HEK293 (cell line): ENCODE measurements at regions not wholly inside any gene's neighbourhood (a gene's known extent, or its start where the extent isn't known, plus 50 kb on each side); places are given as distances from the start of the nearest gene placed in this dataset.

ENCODE experiments used
- CTCF ChIA-PET: fragments of 350-600 bp; formaldehyde crosslinking; extraction: SDS; loops from one replicate; lab custom pipeline; 2021; ENCODE audit warnings: antibody characterized with exemption; lab: Yijun Ruan, JAX
- POLR2A ChIA-PET: fragments of 300-600 bp; formaldehyde crosslinking; extraction: SDS; loops from one replicate; lab custom pipeline; 2020; ENCODE audit warnings: antibody characterized with exemption, inconsistent platforms; lab: Yijun Ruan, JAX
- H3K27ac ChIP-seq: fragments of 200-500 bp; sonication (Bioruptor generic); 2 replicates; pipeline ENCODE4 v1.5.1; 2014; ENCODE audit warnings: low read depth, low read length, control low read depth, inconsistent platforms; ENCODE audit errors: extremely low read depth
- H3K36me3 ChIP-seq, 2 experiments: fragments of 200-500 bp in 1 of 2; sonication (Bioruptor generic) in 1 of 2; 1 replicate in 1 of 2; 2 replicates in 1 of 2; pipeline ENCODE4 v1.5.1; 2014 to 2017; ENCODE audit warnings: inconsistent platforms in 2 of 2, low read length in 2 of 2; ENCODE audit not compliant: control insufficient read depth in 2 of 2, insufficient read depth in 1 of 2
- H3K4me1 ChIP-seq: fragments of 200-500 bp; sonication (Bioruptor generic); 2 replicates; pipeline ENCODE4 v1.5.1; 2014; ENCODE audit warnings: mild to moderate bottlenecking, low read length, inconsistent platforms; ENCODE audit not compliant: control insufficient read depth, insufficient read depth
- H3K4me3 ChIP-seq: 2 replicates; pipeline ENCODE4 v1.5.1; 2011; ENCODE audit warnings: low read depth, mild to moderate bottlenecking, control low read depth, low read length, moderate library complexity
- H3K9me3 ChIP-seq: fragments of 200-500 bp; sonication (Bioruptor generic); 2 replicates; pipeline ENCODE4 v1.5.1; 2014; ENCODE audit warnings: low read depth, low read length, inconsistent platforms; ENCODE audit not compliant: control insufficient read depth, insufficient read depth
- BCL11A ChIP-seq: fragments of 450-650 bp; formaldehyde crosslinking; IDR thresholded peaks from 2 replicates; pipeline ENCODE4 v1.5.1; 2016; ENCODE audit warnings: low read depth, missing biosample characterization, missing genetic modification characterization
- KLF1 ChIP-seq: fragments of 450-650 bp; formaldehyde crosslinking; IDR thresholded peaks from 2 replicates; pipeline ENCODE4 v1.5.1; 2016; ENCODE audit warnings: missing biosample characterization, missing genetic modification characterization
- MZF1 ChIP-seq: fragments of 450-650 bp; formaldehyde crosslinking; IDR thresholded peaks from 2 replicates; pipeline ENCODE4 v1.5.1; 2017; ENCODE audit warnings: missing biosample characterization, missing genetic modification characterization, borderline replicate concordance
- SCRT2 ChIP-seq: fragments of 450-650 bp; formaldehyde crosslinking; IDR thresholded peaks from 2 replicates; pipeline ENCODE4 v1.5.1; 2016; ENCODE audit warnings: missing biosample characterization, missing genetic modification characterization
- ZBTB1 ChIP-seq: fragments of 450-650 bp; formaldehyde crosslinking; IDR thresholded peaks from 2 replicates; pipeline ENCODE4 v1.5.1; 2016; ENCODE audit warnings: missing biosample characterization, missing genetic modification characterization
- ZBTB17 ChIP-seq: fragments of 450-650 bp; formaldehyde crosslinking; IDR thresholded peaks from 2 replicates; pipeline ENCODE4 v1.5.1; 2016; ENCODE audit warnings: missing biosample characterization, missing genetic modification characterization
- ZBTB20 ChIP-seq: fragments of 450-650 bp; formaldehyde crosslinking; IDR thresholded peaks from 2 replicates; pipeline ENCODE4 v1.5.1; 2016; ENCODE audit warnings: missing biosample characterization, missing genetic modification characterization
- ZNF146 ChIP-seq: fragments of 450-650 bp; formaldehyde crosslinking; IDR thresholded peaks from 2 replicates; pipeline ENCODE4 v1.5.1; 2016; ENCODE audit warnings: missing biosample characterization, missing genetic modification characterization
- ZNF214 ChIP-seq: fragments of 450-650 bp; formaldehyde crosslinking; IDR thresholded peaks from 2 replicates; pipeline ENCODE4 v1.5.1; 2017; ENCODE audit warnings: missing biosample characterization, mild to moderate bottlenecking, missing genetic modification characterization, borderline replicate concordance
- ZNF302 ChIP-seq: fragments of 450-650 bp; formaldehyde crosslinking; IDR thresholded peaks from 2 replicates; pipeline ENCODE4 v1.5.1; 2016; ENCODE audit warnings: missing biosample characterization, missing genetic modification characterization, low read depth
- ZNF350 ChIP-seq: fragments of 450-650 bp; formaldehyde crosslinking; IDR thresholded peaks from 2 replicates; pipeline ENCODE4 v1.5.0; 2017; ENCODE audit warnings: missing biosample characterization, mild to moderate bottlenecking, missing genetic modification characterization
- ZNF37A ChIP-seq: fragments of 450-650 bp; IDR thresholded peaks from 2 replicates; pipeline ENCODE4 v1.5.1; 2018; ENCODE audit warnings: missing biosample characterization, missing genetic modification characterization
- ZNF426 ChIP-seq: fragments of 450-650 bp; formaldehyde crosslinking; IDR thresholded peaks from 2 replicates; pipeline ENCODE4 v1.5.1; 2017; ENCODE audit warnings: missing biosample characterization, missing genetic modification characterization, mild to moderate bottlenecking, inconsistent platforms, moderate library complexity
- ZNF473 ChIP-seq: fragments of 450-650 bp; formaldehyde crosslinking; IDR thresholded peaks from 2 replicates; pipeline ENCODE4 v1.5.1; 2017; ENCODE audit warnings: missing biosample characterization, missing genetic modification characterization
- ZNF596 ChIP-seq: fragments of 450-650 bp; IDR thresholded peaks from 2 replicates; pipeline ENCODE4 v1.5.0; 2018; ENCODE audit warnings: missing biosample characterization, mild to moderate bottlenecking, missing genetic modification characterization, moderate library complexity
- ZNF677 ChIP-seq: fragments of 450-650 bp; IDR thresholded peaks from 2 replicates; pipeline ENCODE4 v1.5.0; 2018; ENCODE audit warnings: missing biosample characterization, mild to moderate bottlenecking, missing genetic modification characterization, moderate library complexity
- ZNF701 ChIP-seq: fragments of 450-650 bp; formaldehyde crosslinking; IDR thresholded peaks from 2 replicates; pipeline ENCODE4 v1.5.1; 2016; ENCODE audit warnings: missing biosample characterization, missing genetic modification characterization
- ZNF76 ChIP-seq: fragments of 450-650 bp; formaldehyde crosslinking; IDR thresholded peaks from 2 replicates; pipeline ENCODE4; 2016; ENCODE audit warnings: low read depth, missing biosample characterization, missing genetic modification characterization, borderline replicate concordance
- TF ChIP-seq, protein P1 (sequence below): fragments of 450-650 bp; formaldehyde crosslinking; IDR thresholded peaks from 2 replicates; pipeline ENCODE4 v1.5.0; 2017; ENCODE audit warnings: missing biosample characterization, missing genetic modification characterization, borderline replicate concordance
- TF ChIP-seq, protein P2 (sequence below): fragments of 450-650 bp; formaldehyde crosslinking; IDR thresholded peaks from 2 replicates; pipeline ENCODE4 v1.5.1; 2016; ENCODE audit warnings: missing biosample characterization, missing genetic modification characterization
- TF ChIP-seq, protein P3 (sequence below): fragments of 450-650 bp; formaldehyde crosslinking; IDR thresholded peaks from 2 replicates; pipeline ENCODE4 v1.5.1; 2017; ENCODE audit warnings: missing biosample characterization, mild to moderate bottlenecking, missing genetic modification characterization, moderate library complexity
- TF ChIP-seq, protein P4 (sequence below): fragments of 450-650 bp; formaldehyde crosslinking; optimal IDR thresholded peaks from 2 replicates; pipeline ENCODE3; 2016; ENCODE audit warnings: missing biosample characterization, mild to moderate bottlenecking, missing genetic modification characterization
- TF ChIP-seq, protein P5 (sequence below): fragments of 450-650 bp; formaldehyde crosslinking; conservative IDR thresholded peaks from 2 replicates; pipeline ENCODE4 v1.5.1; 2016; ENCODE audit warnings: low read depth, missing biosample characterization, missing genetic modification characterization

DNA sequence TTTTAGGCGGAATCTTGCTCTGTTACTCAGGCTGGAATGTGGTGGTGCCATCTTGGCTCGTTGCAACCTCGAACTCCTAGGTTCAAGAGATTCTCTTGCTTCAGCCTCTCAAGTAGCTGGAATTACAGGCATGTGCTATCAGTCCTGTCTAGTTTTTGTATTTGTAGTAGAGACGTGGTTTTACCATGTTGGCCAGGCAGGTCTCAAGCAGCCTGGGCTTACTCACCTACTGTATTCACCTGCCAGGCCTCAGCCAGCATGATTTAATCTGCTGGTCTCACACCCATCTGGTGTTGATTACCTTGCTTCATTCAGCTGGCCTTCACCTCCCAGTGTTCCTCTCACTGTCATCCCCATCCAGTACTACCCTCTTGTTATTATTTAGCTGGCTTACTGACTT lies 102.0 kb downstream of the IL12A start:
- no peak overlapping the region for H3K27ac ChIP-seq
- no peaks in the 10 kb centered on the region for H3K9me3 ChIP-seq
- no peak overlapping the region for H3K4me3 ChIP-seq
- no peaks in the 10 kb centered on the region for H3K4me1 ChIP-seq
- ChIA-PET POLR2A (no interaction called here), CTCF (no interaction called here)
- H3K36me3 ChIP-seq: no peaks in the 10 kb centered on the region
- TF ChIP-seq ZNF37A (no peak), ZNF350 (tag by site-specific recombination) (no peak), SCRT2 (no peak)

DNA sequence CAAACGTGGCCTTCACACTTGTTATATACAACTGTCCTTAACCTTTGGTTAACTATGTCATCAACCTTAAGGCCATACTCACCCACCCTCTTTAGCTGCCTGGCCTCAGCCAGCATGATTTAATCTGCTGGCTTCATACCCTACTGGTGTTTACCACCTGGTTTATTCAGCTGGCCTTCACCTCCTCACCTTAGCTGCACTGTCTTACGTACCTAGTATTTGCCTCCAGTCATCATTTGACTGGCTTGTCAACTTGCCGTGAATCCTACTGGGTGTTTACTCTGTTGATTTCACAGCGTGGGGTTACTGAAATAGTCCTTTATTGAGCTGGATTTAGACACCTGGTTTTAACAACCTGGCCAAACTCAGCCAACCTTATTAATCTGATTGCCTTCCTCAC lies 102.8 kb downstream of the IL12A start:
- Histone ChIP-seq H3K9me3 (no peaks in the 10 kb centered on the region), H3K4me1 (no peaks in the 10 kb centered on the region), H3K27ac (no peak overlapping the region), H3K36me3 (no peaks in the 10 kb centered on the region), H3K4me3 (no peak overlapping the region)
- TF ChIP-seq ZBTB1 (tag by site-specific recombination): no peak
- TF ChIP-seq, protein P1, sequence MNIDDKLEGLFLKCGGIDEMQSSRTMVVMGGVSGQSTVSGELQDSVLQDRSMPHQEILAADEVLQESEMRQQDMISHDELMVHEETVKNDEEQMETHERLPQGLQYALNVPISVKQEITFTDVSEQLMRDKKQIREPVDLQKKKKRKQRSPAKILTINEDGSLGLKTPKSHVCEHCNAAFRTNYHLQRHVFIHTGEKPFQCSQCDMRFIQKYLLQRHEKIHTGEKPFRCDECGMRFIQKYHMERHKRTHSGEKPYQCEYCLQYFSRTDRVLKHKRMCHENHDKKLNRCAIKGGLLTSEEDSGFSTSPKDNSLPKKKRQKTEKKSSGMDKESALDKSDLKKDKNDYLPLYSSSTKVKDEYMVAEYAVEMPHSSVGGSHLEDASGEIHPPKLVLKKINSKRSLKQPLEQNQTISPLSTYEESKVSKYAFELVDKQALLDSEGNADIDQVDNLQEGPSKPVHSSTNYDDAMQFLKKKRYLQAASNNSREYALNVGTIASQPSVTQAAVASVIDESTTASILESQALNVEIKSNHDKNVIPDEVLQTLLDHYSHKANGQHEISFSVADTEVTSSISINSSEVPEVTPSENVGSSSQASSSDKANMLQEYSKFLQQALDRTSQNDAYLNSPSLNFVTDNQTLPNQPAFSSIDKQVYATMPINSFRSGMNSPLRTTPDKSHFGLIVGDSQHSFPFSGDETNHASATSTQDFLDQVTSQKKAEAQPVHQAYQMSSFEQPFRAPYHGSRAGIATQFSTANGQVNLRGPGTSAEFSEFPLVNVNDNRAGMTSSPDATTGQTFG (tag by site-specific recombination): no peak
- TF ChIP-seq ZBTB17 (tag by site-specific recombination): no peak
- TF ChIP-seq MZF1: no peak
- no peak for TF ChIP-seq ZNF302
- no peak for TF ChIP-seq ZNF76
- no peak for TF ChIP-seq ZNF701 (tag by site-specific recombination)
- no peak for TF ChIP-seq ZNF146
- TF ChIP-seq ZNF426 (tag by site-specific recombination): no peak
- TF ChIP-seq, protein P2, sequence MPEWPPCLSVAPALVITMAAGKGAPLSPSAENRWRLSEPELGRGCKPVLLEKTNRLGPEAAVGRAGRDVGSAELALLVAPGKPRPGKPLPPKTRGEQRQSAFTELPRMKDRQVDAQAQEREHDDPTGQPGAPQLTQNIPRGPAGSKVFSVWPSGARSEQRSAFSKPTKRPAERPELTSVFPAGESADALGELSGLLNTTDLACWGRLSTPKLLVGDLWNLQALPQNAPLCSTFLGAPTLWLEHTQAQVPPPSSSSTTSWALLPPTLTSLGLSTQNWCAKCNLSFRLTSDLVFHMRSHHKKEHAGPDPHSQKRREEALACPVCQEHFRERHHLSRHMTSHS (tag by site-specific recombination): no peak
- no peak for TF ChIP-seq ZNF473 (tag by site-specific recombination)
- TF ChIP-seq, protein P3, sequence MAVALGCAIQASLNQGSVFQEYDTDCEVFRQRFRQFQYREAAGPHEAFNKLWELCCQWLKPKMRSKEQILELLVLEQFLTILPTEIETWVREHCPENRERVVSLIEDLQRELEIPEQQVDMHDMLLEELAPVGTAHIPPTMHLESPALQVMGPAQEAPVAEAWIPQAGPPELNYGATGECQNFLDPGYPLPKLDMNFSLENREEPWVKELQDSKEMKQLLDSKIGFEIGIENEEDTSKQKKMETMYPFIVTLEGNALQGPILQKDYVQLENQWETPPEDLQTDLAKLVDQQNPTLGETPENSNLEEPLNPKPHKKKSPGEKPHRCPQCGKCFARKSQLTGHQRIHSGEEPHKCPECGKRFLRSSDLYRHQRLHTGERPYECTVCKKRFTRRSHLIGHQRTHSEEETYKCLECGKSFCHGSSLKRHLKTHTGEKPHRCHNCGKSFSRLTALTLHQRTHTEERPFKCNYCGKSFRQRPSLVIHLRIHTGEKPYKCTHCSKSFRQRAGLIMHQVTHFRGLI (tag by site-specific recombination): no peak
- TF ChIP-seq BCL11A (tag by site-specific recombination): no peak
- TF ChIP-seq, protein P4, sequence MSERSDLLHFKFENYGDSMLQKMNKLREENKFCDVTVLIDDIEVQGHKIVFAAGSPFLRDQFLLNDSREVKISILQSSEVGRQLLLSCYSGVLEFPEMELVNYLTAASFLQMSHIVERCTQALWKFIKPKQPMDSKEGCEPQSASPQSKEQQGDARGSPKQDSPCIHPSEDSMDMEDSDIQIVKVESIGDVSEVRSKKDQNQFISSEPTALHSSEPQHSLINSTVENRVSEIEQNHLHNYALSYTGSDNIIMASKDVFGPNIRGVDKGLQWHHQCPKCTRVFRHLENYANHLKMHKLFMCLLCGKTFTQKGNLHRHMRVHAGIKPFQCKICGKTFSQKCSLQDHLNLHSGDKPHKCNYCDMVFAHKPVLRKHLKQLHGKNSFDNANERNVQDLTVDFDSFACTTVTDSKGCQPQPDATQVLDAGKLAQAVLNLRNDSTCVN: no peak
- no peak for TF ChIP-seq ZNF214 (tag by site-specific recombination)
- TF ChIP-seq, protein P5, sequence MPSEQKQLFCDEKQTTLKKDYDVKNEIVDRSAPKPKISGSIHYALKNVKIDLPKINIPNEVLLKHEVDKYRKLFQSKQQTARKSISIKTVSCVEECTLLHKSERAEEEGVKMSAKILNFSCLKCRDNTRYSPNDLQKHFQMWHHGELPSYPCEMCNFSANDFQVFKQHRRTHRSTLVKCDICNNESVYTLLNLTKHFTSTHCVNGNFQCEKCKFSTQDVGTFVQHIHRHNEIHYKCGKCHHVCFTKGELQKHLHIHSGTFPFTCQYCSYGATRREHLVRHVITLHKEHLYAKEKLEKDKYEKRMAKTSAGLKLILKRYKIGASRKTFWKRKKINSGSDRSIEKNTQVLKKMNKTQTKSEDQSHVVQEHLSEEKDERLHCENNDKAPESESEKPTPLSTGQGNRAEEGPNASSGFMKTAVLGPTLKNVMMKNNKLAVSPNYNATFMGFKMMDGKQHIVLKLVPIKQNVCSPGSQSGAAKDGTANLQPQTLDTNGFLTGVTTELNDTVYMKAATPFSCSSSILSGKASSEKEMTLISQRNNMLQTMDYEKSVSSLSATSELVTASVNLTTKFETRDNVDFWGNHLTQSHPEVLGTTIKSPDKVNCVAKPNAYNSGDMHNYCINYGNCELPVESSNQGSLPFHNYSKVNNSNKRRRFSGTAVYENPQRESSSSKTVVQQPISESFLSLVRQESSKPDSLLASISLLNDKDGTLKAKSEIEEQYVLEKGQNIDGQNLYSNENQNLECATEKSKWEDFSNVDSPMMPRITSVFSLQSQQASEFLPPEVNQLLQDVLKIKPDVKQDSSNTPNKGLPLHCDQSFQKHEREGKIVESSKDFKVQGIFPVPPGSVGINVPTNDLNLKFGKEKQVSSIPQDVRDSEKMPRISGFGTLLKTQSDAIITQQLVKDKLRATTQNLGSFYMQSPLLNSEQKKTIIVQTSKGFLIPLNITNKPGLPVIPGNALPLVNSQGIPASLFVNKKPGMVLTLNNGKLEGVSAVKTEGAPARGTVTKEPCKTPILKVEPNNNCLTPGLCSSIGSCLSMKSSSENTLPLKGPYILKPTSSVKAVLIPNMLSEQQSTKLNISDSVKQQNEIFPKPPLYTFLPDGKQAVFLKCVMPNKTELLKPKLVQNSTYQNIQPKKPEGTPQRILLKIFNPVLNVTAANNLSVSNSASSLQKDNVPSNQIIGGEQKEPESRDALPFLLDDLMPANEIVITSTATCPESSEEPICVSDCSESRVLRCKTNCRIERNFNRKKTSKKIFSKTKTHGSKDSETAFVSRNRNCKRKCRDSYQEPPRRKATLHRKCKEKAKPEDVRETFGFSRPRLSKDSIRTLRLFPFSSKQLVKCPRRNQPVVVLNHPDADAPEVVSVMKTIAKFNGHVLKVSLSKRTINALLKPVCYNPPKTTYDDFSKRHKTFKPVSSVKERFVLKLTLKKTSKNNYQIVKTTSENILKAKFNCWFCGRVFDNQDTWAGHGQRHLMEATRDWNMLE (tag by site-specific recombination): no peak
- TF ChIP-seq KLF1 (tag by site-specific recombination): no peak
- TF ChIP-seq ZNF677: no peak
- TF ChIP-seq ZBTB20 (tag by site-specific recombination): no peak
- TF ChIP-seq ZNF596 (tag by site-specific recombination): no peak
- ChIA-PET POLR2A (no interaction called here), CTCF (no interaction called here)
